Heart left ventricle (tissue), 13 donors: ENCODE measurements at regions not wholly inside any gene's neighbourhood (a gene's known extent, or its start where the extent isn't known, plus 50 kb on each side); places are given as distances from the start of the nearest gene placed in this dataset.

ENCODE experiments used
- POLR2A ChIP-seq, 2 donors: fragments of 450-650 bp; IDR thresholded peaks; one replicate each; pipeline ENCODE4 v1.6.1; 2017; ENCODE audit warnings: antibody characterized with exemption in 2 of 2, mild to moderate bottlenecking in 2 of 2, moderate library complexity in 2 of 2
- TF ChIP-seq, protein P1 (sequence below), 12 donors: fragments of 200-600 bp; sonication (generic) in 4 of 12; IDR thresholded peaks; one replicate each; pipeline versions ENCODE4 v1.5.0 to v1.8.0; 2018 to 2022; ENCODE audit warnings: antibody characterized with exemption in 12 of 12, mild to moderate bottlenecking in 5 of 12
- donor health status: ischemic (EF 13 %, LVEDD 7.1; RV severe dilation, severe dysfunction).
- donor health status: DM: no; HTN: yes; CAD: no.
- donor health status: DM: no; HTN: no; CAD: no.
- donor health status: ischemic (EF 25% LVEDD 6.9; RV normal size, moderate dysfunction).
- donor health status: ischemic (EF 25% LVEDD 5.7; RV mildly dilated, moderate dysfunction).
- donor health status: ischemic (EF 35%, LVEDD 5.7; RV mildly dilated, moderate dysfunction).
- donor health status: nonischemic (EF 11% LVEDD 7.7; RV severe dilation, severe dysfunction).
- donor health status: DM: yes; HTN: yes; CAD: no.
- donor health status: PGD.
- donor health status: ischemic (EF 29% LVEDD 5.4; RV normal size, mild dysfunction).
- donor health status: nonischemic (EF 23%, LVEDD 6.1; RV moderate dilation, normal function).

DNA sequence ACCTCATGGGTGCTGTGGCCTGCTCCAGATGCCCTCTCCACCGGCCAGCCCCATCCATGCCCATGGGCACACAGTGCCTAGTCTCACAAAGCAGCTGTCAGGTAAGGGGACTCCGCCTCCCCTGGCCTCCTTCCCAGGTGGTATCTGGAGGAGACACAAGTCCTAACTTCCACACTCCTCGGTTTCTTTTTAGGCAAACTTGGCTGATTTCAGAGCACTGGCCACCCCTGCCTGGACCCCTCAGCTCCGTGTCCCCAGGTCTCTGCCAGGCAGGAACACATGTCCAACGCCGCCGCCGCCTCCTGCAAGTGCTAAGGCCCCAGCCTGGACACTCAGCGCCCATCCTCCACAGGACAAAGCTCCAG is 324.1 kb upstream of the DIO3 start:
- TF ChIP-seq, protein P1, sequence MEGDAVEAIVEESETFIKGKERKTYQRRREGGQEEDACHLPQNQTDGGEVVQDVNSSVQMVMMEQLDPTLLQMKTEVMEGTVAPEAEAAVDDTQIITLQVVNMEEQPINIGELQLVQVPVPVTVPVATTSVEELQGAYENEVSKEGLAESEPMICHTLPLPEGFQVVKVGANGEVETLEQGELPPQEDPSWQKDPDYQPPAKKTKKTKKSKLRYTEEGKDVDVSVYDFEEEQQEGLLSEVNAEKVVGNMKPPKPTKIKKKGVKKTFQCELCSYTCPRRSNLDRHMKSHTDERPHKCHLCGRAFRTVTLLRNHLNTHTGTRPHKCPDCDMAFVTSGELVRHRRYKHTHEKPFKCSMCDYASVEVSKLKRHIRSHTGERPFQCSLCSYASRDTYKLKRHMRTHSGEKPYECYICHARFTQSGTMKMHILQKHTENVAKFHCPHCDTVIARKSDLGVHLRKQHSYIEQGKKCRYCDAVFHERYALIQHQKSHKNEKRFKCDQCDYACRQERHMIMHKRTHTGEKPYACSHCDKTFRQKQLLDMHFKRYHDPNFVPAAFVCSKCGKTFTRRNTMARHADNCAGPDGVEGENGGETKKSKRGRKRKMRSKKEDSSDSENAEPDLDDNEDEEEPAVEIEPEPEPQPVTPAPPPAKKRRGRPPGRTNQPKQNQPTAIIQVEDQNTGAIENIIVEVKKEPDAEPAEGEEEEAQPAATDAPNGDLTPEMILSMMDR (IDR thresholded peaks at IDR 0.05), result no peak
- TF ChIP-seq POLR2A (IDR thresholded peaks at IDR 0.05), result no peak
